ENCODE measurements at regions not wholly inside any gene's neighbourhood (a gene's known extent, or its start where the extent isn't known, plus 50 kb on each side); places are given as distances from the start of the nearest gene placed in this dataset.

- TF ChIP-seq, protein P1, sequence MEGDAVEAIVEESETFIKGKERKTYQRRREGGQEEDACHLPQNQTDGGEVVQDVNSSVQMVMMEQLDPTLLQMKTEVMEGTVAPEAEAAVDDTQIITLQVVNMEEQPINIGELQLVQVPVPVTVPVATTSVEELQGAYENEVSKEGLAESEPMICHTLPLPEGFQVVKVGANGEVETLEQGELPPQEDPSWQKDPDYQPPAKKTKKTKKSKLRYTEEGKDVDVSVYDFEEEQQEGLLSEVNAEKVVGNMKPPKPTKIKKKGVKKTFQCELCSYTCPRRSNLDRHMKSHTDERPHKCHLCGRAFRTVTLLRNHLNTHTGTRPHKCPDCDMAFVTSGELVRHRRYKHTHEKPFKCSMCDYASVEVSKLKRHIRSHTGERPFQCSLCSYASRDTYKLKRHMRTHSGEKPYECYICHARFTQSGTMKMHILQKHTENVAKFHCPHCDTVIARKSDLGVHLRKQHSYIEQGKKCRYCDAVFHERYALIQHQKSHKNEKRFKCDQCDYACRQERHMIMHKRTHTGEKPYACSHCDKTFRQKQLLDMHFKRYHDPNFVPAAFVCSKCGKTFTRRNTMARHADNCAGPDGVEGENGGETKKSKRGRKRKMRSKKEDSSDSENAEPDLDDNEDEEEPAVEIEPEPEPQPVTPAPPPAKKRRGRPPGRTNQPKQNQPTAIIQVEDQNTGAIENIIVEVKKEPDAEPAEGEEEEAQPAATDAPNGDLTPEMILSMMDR (IDR thresholded peaks at IDR 0.05): no peak
- TF ChIP-seq EP300 (IDR thresholded peaks at IDR 0.05): no peak
- TF ChIP-seq POLR2A (IDR thresholded peaks at IDR 0.05): no peak
Measured at GRCh38 chr13:107067381-107067780, 499.4 kb upstream of the ARGLU1 start.
